ENCODE measurements at regions not wholly inside any gene's neighbourhood (a gene's known extent, or its start where the extent isn't known, plus 50 kb on each side); places are given as distances from the start of the nearest gene placed in this dataset.

- no peak for DNase-seq
Measured at GRCh38 chr5:115072266-115073064, 97.2 kb downstream of the TRIM36 start.

- DNase-seq = no peak
Measured at GRCh38 chr5:115070737-115071136, 99.0 kb downstream of the TRIM36 start.

GRCh38 chr5:115069087-115069968, 100.4 kb downstream of the TRIM36 start:
- DNase-seq = peak; percentile 22

GRCh38 chr5:115068239-115069086, 101.2 kb downstream of the TRIM36 start:
- no peak for DNase-seq

- no peak for DNase-seq
Measured at GRCh38 chr5:115064380-115064779, 105.3 kb downstream of the TRIM36 start.

- DNase-seq = no peak
Measured at GRCh38 chr5:115054387-115054951, 115.2 kb downstream of the TRIM36 start.

GRCh38 chr5:115052948-115053347, 116.8 kb downstream of the TRIM36 start:
- DNase-seq = no peak

- no peak for DNase-seq
Measured at GRCh38 chr5:115050866-115051265, 118.8 kb downstream of the TRIM36 start.

- DNase-seq = peak in 1 of 2 experiments; percentile 9
Measured at GRCh38 chr5:115033861-115034260, 135.8 kb downstream of the TRIM36 start.

GRCh38 chr5:115028557-115028956, 141.2 kb downstream of the TRIM36 start:
- DNase-seq = no peak

GRCh38 chr5:115024922-115025321, 144.8 kb downstream of the TRIM36 start:
- DNase-seq = no peak

- DNase-seq = no peak
Measured at GRCh38 chr5:115022303-115022702, 147.4 kb downstream of the TRIM36 start.

GRCh38 chr5:115016646-115017045, 153.1 kb downstream of the TRIM36 start:
- no peak for DNase-seq

- DNase-seq = no peak
Measured at GRCh38 chr5:114999176-114999575, 170.5 kb downstream of the TRIM36 start.

GRCh38 chr5:114989512-114989911, 180.2 kb downstream of the TRIM36 start:
- no peak for DNase-seq

GRCh38 chr5:114988096-114988495, 181.6 kb downstream of the TRIM36 start:
- DNase-seq = no peak

GRCh38 chr5:114984796-114985195, 184.9 kb downstream of the TRIM36 start:
- no peak for DNase-seq

- no peak for DNase-seq
Measured at GRCh38 chr5:114981111-114981510, 188.6 kb downstream of the TRIM36 start.

- DNase-seq = no peak
Measured at GRCh38 chr5:114977979-114978573, 191.6 kb downstream of the TRIM36 start.

- no peak for DNase-seq
Measured at GRCh38 chr5:114969482-114969881, 200.2 kb downstream of the TRIM36 start.

- DNase-seq = no peak
Measured at GRCh38 chr5:114957384-114957783, 212.3 kb downstream of the TRIM36 start.

GRCh38 chr5:114953565-114953964, 216.1 kb downstream of the TRIM36 start:
- DNase-seq = peak in 1 of 2 experiments; percentile 1

Data from NCI-H2081 (cell line).